GM12865 (cell line): ENCODE measurements at regions not wholly inside any gene's neighbourhood (a gene's known extent, or its start where the extent isn't known, plus 50 kb on each side); places are given as distances from the start of the nearest gene placed in this dataset.
A peak's percentile ranks its signal among the peaks of the same experiment; 100 is the strongest.

ENCODE experiments used
- DNase-seq: peaks from one replicate; pipeline ENCODE4 v3.0.0; 2010; ENCODE audit warnings: low read depth
- H3K4me3 ChIP-seq: 2 replicates; pipeline ENCODE4 v1.5.1; 2011; ENCODE audit warnings: mild to moderate bottlenecking, low read depth, low read length, control low read depth
- TF ChIP-seq, protein P1 (sequence below): IDR thresholded peaks from 2 replicates; pipeline ENCODE4 v1.5.1; 2011; ENCODE audit warnings: low read length, control low read depth, low read depth, inconsistent platforms; ENCODE audit not compliant: insufficient read depth; ENCODE audit errors: missing control alignments

DNA sequence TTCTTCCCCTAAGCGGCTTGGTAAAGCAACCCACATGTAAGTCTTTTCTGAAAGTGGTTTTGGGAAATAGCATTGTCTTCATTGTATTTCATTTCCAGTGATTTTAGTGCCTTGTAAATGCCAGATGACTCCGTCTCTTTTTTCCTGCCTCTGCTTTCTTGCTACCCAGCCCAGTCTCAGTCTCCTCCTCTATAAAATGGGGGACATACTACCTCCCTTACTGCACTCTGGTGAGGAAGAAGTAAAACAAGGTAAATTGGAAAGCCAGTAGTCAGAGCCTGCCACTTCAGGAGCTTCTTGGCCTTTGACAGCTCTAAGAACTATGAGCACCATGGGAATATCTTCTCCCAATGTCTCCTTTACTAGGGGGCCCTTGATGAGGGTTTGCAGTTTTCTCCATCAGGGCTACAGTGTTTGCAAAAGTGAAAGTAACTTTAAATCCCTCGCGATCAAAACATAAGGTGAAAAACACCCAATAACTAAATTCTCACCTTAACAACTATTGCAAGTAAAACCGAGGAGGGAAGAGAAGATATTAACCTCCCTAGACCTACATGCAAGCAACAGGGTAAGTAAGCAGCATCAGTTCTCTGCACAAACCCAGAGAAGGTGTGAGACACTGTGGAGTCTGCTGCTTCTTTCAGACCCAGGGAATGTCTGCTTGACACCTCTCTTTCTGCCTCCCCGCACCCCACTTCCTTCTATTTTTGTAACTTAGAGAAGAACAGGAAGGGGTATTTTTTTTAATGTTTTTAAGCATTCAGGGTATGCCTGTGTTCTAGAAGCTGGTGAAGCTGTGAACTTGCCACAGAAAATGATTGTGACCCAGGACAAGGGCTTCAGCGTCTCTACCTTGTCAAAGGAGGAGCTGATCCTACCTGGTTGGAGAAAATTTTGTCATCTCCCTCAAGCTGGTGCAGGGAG lies 159.1 kb upstream of the EOMES start:
- peak overlapping the region; percentile 22 for H3K4me3 ChIP-seq
- TF ChIP-seq, protein P1, sequence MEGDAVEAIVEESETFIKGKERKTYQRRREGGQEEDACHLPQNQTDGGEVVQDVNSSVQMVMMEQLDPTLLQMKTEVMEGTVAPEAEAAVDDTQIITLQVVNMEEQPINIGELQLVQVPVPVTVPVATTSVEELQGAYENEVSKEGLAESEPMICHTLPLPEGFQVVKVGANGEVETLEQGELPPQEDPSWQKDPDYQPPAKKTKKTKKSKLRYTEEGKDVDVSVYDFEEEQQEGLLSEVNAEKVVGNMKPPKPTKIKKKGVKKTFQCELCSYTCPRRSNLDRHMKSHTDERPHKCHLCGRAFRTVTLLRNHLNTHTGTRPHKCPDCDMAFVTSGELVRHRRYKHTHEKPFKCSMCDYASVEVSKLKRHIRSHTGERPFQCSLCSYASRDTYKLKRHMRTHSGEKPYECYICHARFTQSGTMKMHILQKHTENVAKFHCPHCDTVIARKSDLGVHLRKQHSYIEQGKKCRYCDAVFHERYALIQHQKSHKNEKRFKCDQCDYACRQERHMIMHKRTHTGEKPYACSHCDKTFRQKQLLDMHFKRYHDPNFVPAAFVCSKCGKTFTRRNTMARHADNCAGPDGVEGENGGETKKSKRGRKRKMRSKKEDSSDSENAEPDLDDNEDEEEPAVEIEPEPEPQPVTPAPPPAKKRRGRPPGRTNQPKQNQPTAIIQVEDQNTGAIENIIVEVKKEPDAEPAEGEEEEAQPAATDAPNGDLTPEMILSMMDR, result no peak
- DNase-seq, result peak; percentile 8

DNA sequence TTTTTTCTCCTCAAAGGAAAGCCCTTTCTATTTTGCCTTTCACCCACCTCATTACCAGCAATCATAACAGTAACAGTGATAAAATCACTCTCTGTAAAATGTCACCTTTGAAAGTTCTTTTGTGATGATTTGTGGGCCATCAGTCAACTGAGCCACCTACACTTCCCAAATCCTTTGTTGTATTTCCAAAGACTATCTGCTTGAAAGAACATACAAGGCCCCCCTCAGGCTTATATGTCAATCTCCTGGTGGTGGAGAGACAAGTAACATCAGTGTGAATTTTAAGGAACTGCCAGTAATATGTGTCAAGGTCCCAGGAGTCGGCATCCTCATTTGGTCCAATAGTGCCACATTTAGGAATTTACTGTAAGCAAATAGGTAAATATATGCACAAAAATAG lies 161.1 kb upstream of the EOMES start:
- TF ChIP-seq, protein P1, result no peak
- DNase-seq, result no peak
- H3K4me3 ChIP-seq, result no peak overlapping the region

DNA sequence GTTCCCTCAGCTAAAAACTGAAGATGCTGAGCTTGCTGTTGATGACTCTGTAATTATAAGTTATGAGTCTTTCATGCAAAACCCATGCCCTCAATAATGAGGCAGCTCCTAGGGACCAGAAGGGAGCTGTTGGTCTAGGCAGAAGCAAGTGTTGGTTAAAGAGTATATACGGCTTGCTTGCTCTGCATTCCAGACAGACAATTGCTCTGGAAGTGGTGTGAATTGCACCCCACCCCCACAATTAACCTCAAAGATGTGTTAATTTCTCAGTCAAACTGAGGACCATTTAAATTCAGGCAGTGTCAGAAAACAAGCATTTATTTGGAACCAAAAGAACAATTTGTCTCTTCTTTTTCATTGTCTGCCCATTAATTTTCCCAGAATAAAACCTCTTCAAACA lies 163.5 kb upstream of the EOMES start:
- H3K4me3 ChIP-seq, result no peak overlapping the region
- TF ChIP-seq, protein P1, result no peak

DNA sequence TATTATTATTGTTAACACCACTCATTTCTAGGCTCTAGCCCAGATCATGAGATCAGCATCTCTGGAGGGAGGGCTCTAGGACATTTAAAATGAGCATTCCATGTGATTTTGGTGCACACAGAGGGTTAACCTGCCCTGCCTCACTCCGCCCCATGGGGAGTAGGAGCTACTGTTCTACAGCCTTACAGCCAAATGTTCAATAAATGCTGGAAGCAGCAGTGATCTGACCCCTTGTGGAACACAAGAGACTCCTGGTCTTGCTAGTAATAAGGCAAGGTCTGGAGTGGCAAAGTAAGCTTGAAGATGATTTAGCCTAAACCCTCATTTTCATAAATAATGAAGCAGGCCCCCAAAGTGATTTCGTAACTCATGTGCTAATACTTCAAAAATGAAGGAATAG lies 166.4 kb upstream of the EOMES start:
- TF ChIP-seq, protein P1, result no peak

More for the DNA sequence above, 163.5 kb upstream of the EOMES start:
- DNase-seq, result no peak

DNA sequence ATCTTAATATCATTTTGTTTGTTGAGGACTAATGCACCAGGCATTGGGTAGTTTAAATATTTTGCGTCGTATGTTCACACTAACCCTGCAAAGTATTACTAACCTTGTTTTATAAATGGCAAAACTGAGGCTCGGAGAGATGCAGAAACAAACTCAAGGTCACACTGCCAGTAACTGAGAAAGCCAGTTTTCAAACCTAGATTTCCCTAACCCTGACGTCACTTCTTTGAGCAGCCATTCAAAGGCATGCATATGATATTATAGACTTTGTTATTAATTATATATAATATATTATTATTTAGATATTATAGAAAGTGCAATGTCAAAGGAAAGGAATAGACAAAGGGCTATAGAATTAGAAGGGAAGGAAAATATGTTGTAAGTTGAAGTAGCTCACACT lies 167.6 kb upstream of the EOMES start:
- H3K4me3 ChIP-seq, result no peak overlapping the region
- TF ChIP-seq, protein P1, result no peak
- DNase-seq, result no peak

More for the DNA sequence above, 166.4 kb upstream of the EOMES start:
- no peak for DNase-seq
- H3K4me3 ChIP-seq, result no peak overlapping the region

DNA sequence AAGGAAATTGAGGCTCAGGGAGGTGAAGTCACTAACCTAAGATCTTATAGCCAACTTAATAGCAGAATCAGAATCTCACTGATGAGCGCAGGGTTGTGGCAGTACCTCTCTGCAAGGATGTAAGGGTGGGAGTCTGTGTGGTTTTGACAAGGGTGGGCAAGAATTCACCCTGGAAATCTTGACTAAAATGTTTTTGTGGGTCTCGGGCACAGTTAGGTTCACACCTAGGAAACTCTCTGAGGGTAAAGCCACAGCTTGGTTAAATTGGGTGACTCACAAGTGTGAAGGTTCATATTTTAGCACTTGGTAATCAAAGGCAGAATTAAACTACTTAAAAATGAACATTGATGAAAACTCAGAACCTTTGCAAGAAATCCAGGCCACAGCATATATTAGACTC lies 178.2 kb upstream of the EOMES start:
- no peak overlapping the region for H3K4me3 ChIP-seq
- DNase-seq, result no peak
- TF ChIP-seq, protein P1, result no peak

DNA sequence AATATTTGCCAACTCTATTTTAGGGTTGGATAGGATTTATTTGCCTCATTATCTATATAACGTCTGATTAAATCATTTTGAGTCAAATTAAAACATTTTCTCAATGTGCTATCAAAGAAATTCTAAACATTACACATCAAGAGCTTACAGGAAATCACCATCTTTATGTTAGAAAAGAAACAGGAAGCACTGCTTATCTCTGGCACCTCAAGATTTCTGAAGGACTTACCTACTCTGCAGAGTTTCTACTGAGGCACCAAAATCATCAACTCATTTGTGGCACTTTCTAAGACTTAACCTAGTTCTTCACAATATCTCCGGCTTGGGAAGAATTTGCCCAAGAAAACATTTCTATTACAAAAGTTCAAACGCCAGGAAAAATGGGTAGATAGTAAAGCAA lies 181.3 kb upstream of the EOMES start:
- no peak for DNase-seq
- H3K4me3 ChIP-seq, result no peak overlapping the region
- TF ChIP-seq, protein P1, result no peak
